GM18909 (cell line): ENCODE measurements at regions not wholly inside any gene's neighbourhood (a gene's known extent, or its start where the extent isn't known, plus 50 kb on each side); places are given as distances from the start of the nearest gene placed in this dataset.

ENCODE experiments used
- ATAC-seq: cut with Tn5 transposase; IDR thresholded peaks from one replicate; pipeline ENCODE4 v1.9.1; 2021; ENCODE audit warnings: mild to moderate bottlenecking; ENCODE audit not compliant: unreplicated experiment, poor library complexity

DNA sequence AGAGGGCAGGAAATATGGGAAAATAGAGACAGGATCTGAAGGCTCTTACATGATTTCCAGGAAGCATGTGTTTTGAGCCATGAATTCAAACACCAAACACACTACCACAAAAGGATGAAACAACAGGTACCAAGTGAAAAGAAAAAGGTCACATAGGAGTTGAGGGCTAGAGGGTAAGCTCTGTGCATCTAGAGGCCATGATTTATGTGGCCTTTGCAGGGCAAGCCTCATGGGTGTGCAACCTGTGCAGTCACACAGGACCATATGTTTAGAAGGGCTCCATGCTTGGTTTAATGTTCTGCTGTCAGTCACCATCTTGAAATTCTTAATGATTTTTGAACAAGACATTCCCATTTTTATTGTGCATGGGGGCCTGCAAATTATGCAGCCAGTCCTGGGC, 134.5 kb upstream of the CCDC68 start:
- no peak for ATAC-seq

DNA sequence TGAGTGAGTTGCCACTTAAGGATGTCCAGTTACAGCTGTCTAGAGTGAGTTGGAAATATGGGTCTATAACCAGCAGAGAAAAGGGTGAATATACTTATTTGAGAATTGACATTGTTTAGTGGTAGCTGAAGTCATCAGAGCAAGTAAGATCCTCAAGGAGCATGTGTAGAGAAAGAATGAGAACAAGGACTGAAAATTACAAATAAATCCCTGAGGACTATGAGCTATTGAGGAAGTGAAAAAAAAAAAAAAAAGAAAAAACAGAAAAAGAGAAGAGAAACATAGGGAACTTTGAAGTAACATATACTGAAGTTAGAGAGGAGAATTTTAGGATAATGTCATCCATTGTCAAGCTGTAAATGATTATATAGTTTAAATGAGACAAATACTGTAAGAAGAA, 134.0 kb upstream of the CCDC68 start:
- ATAC-seq = no peak

DNA sequence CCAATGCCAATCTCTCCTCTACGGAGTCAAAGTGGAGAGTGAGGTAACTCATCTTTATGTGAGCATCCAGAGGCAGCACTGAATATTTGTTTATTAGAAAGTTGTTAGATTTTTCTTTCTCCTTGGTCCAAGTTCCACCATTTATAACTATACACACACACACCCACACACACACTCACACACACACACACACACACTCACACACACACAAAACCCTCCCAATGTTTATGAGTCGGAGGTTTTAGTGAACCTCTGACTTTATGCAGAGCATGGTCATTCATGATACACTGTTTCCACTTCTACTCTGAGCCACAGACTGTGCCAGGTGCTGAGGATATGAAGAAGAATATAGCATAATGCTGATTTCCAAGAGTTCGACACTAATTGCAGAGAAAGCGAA, 132.9 kb upstream of the CCDC68 start:
- ATAC-seq = no peak

DNA sequence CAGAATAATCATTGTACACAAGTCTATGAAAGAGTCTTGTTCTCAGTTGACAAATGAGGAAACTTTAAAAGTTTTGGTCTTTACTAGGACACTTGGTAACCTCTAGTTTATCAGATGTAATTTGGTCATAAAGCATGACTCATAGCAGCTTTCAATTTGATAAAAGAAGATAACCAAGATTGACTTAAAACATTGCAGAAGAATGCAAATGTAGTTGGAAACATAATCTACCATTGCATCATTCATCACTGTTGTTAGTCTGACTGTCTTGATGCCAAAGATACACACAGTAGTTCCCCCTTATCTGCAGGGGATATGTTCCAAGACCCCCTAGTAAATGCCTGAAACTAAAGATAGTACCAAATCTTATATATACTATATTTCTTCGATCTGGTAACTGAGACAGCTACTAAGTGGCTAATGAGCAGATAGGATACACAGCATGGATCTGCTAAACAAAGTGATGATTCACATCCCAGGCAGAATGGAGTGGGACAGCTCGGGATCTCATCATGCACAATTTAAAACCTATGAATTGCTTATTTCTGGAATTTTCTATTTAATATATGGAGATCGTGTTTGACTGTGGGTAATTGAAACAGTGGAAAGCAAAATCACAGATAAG, 131.4 kb upstream of the CCDC68 start:
- ATAC-seq = no peak

DNA sequence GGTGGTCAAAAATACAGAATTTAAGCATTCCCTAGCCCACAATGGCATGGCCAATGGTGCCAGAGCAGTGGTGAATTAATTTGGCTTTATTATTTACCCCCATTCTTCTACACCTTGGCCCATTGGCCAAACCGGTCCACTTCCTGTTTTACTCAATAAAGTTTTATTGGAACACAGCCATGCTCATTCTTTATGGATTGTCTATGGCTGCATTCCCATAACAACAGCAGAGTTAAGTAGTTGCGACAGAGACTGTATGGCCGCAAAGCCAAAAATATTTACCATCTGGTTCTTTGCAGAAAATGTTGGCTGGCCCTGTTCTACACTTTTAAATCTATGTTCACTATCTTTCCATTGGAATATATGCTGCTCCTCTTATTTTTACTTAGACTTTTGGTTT, 130.3 kb upstream of the CCDC68 start:
- no peak for ATAC-seq

DNA sequence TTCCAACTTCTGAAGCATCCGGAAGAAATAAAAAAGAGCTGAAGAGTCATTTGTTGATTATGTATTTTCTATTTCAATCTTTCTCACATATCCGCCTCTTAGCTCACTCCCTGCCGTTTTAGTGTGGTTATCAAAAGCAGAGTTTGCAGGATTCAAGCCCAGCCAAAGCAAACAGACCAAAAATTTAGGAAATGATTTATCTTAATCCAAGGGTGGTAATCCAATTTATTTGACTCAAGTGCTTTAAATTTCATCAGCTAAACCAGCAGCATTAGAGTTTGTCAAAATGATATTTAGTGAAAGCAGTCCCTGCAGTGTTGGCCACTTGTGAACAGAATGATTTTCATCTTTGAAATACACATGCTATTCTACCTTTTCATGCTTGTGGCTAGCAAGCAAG, 129.3 kb upstream of the CCDC68 start:
- ATAC-seq = no peak

DNA sequence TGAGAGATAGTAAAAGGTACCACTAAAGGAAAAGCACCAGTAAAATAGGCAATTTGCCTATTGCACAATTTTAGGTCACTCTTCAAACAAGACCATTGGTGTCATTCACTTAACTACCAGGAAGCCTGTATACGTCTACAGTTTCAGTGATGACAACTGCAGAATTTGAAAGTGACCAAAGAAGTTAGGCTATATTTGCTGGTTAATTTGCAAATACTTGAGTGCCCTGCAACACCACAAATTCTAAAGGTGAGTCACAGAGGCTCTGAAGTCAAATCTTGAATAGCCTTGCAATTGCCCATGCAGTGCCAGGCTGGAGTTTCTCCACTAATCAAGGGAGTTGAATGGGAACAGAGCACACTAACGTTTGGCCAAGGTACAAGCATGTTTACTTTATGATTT, 128.7 kb upstream of the CCDC68 start:
- ATAC-seq = no peak

DNA sequence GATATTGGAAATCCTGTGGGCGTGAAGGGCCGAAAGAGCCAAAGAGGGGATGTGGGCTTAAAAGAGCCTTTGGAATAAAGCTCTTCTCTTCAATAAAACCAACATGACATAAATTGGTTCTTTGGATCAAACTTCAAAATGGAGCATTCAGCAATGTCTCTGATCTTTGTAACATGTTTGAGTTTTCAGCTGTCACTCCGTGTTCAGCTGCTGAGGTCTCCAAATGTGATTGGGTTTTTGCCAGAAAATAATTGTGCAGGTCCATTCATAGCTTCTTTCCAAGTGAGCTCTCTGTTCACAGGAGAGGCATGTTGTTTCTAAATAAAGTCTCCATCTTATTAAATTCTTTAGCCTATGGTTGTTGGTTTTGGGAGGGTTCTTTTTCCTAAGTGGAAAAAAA, 127.6 kb upstream of the CCDC68 start:
- no peak for ATAC-seq

DNA sequence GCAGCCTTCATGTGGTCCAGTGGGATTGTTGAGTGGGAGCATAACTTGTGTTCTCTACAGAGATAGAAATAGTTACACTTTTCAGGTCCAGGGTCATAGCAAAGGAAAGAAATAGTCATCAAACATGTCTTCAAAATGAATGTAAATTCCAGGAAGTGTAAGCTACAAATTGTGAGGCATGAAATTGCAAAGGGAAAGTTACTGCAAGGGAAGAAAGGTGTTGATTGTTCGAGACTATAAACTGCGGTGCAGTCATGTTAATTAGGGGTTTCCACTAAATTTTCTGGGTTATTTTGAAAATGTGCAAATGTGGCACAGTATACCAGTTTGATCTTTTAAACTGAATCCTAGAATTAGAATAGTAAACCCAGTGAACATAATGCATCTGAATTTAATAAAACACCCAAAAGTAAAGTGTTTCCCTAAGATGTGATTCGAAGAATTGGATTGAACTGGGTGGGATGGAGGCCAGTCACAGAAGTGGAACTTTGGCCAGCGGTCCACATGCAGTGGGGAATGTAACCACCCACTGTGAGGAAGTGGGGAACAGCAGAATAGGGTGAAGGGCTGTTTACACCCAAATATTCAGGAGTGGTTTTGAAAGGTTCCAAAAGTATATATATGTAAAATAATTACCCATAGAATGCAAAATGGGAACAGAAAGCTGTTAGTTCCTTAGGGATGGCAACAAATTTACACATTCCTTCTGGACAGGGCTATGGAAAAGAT, 126.5 kb upstream of the CCDC68 start:
- no peak for ATAC-seq

DNA sequence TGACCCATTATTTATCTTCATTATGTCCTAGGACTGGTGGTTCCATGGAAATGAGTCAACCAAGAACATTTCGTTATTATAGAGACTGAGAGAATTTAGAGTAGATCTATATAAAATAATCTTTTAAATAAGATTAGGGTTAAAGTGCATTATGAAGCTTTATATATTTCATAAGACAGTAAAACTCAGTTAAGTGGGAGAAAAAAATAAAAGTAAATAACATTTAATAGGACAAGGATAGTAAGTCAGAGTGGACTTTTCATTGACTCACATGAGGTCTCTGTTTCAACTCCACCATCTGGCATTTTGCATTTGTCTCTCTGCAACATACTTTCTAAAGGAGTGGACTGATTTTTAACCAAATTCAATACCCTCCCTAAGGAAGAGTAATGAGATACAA, 125.3 kb upstream of the CCDC68 start:
- no peak for ATAC-seq

DNA sequence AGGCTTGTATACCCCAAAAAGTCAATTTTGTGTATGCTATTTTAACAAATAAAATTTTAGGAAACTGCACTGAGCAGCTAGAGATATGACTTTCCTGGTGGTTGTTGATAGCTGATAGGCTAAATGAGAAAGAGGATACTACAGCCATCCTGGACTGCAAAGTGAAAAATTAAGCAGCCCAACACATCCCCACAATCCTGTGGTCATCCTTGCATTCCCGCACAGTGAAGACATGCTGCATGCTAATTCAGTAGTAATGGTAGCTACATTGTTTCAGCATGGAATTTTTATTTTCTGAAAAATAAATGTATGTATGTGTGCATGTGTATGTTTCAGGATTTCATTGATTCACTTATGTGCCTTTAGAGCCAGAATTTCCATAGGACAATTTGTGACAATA, 124.2 kb upstream of the CCDC68 start:
- no peak for ATAC-seq

DNA sequence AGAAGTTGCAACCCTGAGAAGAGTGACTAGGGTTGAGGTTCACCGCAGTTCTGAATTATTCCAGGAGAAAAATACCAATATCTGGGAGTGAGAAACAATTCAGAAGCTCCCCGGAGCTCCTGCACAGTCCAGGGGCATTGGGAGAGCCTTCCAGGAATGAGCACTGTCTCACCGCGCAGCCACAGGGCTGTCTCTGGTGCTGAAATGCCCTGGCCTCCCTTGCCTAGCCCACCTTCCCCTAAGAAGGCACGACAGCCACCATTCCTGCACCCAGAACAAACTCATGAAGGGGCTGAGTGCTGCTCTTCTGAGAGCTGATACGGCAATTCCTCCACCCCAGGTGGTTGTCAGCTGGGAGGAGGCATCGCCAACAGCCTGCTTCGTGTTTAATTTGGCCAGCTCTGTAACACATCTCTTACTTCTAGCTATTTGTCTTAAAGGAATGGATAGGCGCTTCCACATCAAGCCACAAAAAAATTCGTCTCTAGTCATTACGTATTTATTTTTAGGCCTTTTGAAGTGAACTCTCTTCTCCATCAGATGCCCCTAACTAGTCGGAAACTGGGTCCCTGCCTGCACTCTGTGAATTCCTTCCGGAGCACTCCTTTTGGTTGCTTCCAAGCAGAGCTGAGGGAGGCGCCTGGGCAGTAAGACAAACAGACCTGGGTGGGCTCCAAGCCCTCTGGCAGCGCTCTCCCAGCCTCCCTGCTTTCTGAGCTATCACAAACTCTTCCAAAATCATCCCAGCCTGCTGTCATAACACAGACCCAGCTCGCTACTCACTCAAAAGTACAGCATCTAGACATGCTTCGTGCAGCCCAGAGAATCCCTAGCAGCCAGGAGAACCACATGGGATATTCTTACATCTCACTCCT, 120.5 kb upstream of the CCDC68 start:
- no peak for ATAC-seq

DNA sequence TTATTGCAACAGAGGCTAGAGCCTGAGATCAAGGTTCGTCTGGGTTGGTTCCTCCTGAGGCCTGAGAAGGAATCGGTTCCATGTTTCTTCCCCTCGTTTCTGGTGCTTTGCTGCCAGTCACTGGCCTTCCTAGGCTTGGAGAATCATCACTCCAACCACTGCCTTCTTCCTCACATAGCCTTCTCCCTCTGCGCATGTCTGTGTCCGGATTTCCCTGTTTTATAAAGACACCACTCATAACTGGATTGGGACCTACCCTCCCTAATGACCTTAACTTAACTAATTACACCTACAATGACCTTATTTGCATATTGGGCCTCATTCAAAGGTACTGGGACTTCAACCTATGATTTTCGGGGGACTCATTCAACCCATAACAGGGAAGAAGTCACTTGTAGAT, 119.8 kb upstream of the CCDC68 start:
- ATAC-seq = no peak

DNA sequence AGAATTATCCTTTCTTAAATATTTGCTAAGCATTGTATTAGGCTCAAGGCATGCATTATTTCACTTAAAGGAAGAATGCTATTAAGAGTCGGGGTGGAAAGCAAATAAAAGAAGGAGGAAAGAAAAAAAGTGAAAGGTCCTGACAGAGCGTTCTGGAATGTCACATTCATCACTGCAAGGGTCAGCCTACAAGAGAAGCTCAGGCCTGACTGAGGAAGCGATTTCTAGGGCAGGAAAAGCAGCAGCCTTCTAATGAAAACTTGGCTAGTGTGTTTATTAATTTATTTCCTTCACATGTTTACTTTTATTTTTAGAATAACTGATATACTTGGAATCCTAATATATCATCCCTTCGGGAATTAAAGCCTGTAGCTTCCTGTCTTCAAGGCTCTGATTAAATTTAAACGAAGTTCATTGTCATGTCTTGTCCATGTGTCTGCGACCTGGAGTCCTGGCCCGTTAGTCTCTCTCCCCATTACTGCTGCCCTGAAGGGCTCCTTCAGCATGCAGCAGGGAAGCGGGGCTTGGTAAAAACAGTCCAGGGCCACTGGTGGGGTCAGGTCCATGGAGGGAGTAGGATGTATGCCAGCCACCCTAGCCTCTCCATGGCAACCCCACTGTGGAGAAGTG, 119.2 kb upstream of the CCDC68 start:
- no peak for ATAC-seq

DNA sequence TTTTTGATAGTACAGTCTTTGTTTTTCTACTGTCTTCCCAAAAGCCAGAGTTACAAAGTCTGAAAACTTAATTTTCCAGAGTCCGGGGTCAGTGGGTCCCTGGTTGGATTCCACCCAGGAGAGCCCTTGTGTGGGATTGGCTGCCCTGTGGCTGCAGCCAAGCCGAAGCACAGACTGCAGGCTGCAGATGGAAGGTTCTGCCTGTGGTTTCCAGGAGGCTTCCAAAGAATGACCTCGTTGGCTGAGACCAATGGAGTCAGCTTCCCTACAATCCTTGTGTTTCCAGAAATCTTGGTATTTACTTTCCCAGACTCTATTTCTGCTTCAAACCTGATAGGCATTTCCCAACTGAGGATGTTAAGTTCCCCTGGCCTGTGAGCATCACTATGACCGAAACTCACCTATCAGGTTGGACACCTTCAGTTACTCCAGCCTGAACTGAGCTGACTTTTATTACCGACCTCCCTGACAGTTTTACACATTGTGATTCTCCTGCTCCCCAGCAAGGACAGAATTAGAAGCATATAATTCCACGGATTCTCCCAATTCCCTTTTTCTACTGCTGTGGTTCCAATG, 117.5 kb upstream of the CCDC68 start:
- ATAC-seq = no peak

DNA sequence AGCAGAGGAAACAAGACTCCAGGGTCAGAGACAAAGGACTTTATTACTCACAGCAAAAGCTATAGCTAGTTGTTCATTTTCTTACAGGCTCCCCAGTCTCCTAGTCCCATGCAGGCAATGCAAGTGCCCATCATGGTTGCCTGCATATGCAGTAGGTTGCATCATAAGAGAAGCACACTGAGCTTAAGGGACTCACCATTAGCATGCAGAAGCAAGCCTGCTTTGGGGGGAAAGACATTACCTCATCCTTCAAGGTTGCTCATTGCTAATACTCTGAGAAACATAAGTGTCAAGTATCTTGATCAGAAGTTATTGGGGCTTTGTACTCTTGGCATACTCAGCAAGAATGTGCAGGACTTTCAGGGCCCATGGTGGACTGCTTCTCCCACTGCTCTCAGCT, 114.6 kb upstream of the CCDC68 start:
- ATAC-seq = no peak

DNA sequence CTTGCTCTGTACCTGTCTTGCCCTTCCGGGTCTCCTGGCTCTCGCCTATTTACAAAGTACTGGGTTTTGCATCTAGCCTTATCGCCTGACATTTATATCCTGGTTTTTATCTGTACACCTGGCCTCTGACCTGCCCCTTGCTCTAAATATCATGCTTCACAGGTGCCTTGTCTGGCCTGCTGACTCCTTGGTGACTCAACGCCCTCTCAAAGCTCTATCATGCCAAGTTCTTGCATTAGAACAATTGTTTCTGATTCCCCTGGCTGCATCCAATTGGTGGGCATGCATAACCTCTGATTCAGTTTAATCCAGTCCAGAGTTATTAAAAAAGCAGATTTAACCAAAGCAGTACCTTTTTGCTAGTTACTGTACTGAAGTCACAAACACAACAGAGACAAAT, 113.9 kb upstream of the CCDC68 start:
- ATAC-seq = no peak

DNA sequence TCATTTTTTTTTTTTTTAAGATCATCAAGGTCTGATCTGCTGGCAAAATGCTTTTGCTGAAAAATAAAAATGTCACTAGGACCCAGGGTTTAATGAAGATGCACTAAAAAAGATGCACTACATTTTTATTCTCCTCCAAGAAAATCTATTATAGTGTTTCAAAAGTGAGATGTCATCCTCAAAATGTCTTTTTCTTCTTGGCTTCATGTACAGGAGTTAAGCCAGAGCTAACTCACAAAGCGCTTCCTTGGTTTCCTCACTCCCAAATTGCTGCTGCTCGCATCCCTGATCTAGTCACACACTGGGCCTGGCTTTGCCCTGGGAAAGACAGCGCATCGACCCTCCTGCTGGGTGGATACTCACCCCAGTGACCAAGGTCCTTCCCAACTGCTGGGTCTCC, 113.4 kb upstream of the CCDC68 start:
- no peak for ATAC-seq

DNA sequence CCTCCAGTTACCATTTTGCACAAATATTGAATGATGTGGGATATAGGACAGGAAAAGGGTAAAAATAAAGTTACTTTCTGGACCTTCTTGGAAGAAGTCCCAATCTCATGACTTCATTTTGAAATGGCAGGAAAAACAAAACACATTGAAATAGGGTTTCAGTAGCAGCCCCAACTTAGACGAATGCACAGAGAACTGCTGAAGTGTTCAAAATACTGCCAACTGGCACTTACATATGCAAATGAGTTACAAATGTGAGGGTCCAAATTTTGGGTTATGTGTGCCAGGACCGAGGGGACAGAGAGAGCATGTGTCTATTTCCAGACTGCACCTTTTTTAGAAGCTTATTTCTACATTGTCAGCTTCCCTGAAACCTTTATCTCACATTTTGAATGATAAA, 112.9 kb upstream of the CCDC68 start:
- ATAC-seq = no peak

DNA sequence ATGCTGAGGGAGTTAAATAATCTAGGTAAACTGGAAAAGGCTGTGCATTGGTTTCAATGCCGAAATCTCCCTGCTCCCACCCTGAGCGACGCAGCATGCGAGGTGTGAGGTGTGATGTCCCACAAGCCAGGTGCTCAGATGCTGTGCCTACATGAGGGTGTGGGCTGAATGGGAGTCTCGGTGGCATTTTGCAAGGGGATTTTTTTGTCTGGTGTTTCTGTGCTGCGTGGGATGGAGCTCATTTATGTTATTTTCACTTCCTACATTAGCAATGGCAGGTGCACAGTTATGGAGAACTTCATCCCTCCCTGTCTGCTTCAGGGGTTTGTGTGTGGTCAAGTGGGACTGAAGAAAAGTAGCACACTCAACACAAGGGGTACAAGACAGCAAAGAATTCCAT, 110.2 kb upstream of the CCDC68 start:
- ATAC-seq = peak; percentile 76

DNA sequence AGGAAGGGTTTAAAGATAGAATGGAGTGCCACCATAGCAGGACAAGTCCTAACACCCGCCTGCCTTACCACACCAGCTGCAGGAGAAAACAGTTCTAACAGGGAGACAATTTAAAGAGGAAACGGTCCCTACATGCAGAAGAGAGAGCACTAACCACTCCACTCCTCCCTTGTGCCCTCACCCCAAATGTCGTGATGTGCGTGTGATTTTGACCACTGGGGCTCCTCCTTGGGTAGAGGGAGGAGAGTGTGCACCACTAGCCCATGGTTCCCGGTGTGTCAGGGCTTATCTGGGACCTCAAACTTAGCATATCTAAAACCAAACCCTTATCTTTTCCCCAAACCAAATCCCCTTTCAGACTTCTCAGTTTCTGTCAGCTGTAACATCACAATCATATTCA, 105.5 kb upstream of the CCDC68 start:
- ATAC-seq = peak; percentile 76
